ENCODE measurements at regions not wholly inside any gene's neighbourhood (a gene's known extent, or its start where the extent isn't known, plus 50 kb on each side); places are given as distances from the start of the nearest gene placed in this dataset.
"Not testable (repeated sequence)": the region's sequence is repeated elsewhere in the genome, so short reads cannot be mapped to it uniquely, and the experiment has no call there.

GRCh38 chr4:141346144-141346543 lies 125.4 kb downstream of the ZNF330 start:
- DNase-seq (ENCODE audit: low read depth), result peak; percentile 57

GRCh38 chr4:141347684-141348083 lies 127.0 kb downstream of the ZNF330 start:
- no peak for DNase-seq (ENCODE audit: low read depth)

GRCh38 chr4:141348125-141348524 lies 127.4 kb downstream of the ZNF330 start:
- no peak for DNase-seq (ENCODE audit: low read depth)

GRCh38 chr4:141348573-141348972 lies 127.9 kb downstream of the ZNF330 start:
- DNase-seq (ENCODE audit: low read depth), result no peak

GRCh38 chr4:141349236-141349635 lies 128.5 kb downstream of the ZNF330 start:
- DNase-seq (ENCODE audit: low read depth), result no peak

- peak; percentile 31 for DNase-seq (ENCODE audit: low read depth)
Observed at GRCh38 chr4:141350122-141350905, 129.6 kb downstream of the ZNF330 start.

- no peak for DNase-seq (ENCODE audit: low read depth)
Observed at GRCh38 chr4:141352331-141352730, 131.6 kb downstream of the ZNF330 start.

- no peak for DNase-seq (ENCODE audit: low read depth)
Observed at GRCh38 chr4:141352909-141353525, 132.3 kb downstream of the ZNF330 start.

GRCh38 chr4:141356321-141356962 lies 135.7 kb downstream of the ZNF330 start:
- no peak for DNase-seq (ENCODE audit: low read depth)

- DNase-seq (ENCODE audit: low read depth), result no peak
Observed at GRCh38 chr4:141356963-141357335, 136.3 kb downstream of the ZNF330 start.

GRCh38 chr4:141368241-141368640 lies 147.5 kb downstream of the ZNF330 start:
- not testable (repeated sequence) for DNase-seq (ENCODE audit: low read depth)

GRCh38 chr4:141371206-141371605 lies 150.5 kb downstream of the ZNF330 start:
- no peak for DNase-seq (ENCODE audit: low read depth)

GRCh38 chr4:141375855-141376254 lies 155.2 kb downstream of the ZNF330 start:
- DNase-seq (ENCODE audit: low read depth), result peak; percentile 49

- no peak for DNase-seq (ENCODE audit: low read depth)
Observed at GRCh38 chr4:141376769-141377168, 156.1 kb downstream of the ZNF330 start.

- DNase-seq (ENCODE audit: low read depth), result no peak
Observed at GRCh38 chr4:141387299-141387698, 166.6 kb downstream of the ZNF330 start.

- DNase-seq (ENCODE audit: low read depth), result no peak
Observed at GRCh38 chr4:141388481-141388880, 167.8 kb downstream of the ZNF330 start.

GRCh38 chr4:141389649-141390048 lies 169.0 kb downstream of the ZNF330 start:
- no peak for DNase-seq (ENCODE audit: low read depth)

GRCh38 chr4:141390571-141390970 lies 169.9 kb downstream of the ZNF330 start:
- DNase-seq (ENCODE audit: low read depth), result no peak

GRCh38 chr4:141391293-141391692 lies 170.6 kb downstream of the ZNF330 start:
- no peak for DNase-seq (ENCODE audit: low read depth)

GRCh38 chr4:141391771-141392170 lies 171.1 kb downstream of the ZNF330 start:
- DNase-seq (ENCODE audit: low read depth), result no peak

- DNase-seq (ENCODE audit: low read depth), result no peak
Observed at GRCh38 chr4:141395246-141395830, 174.6 kb downstream of the ZNF330 start.

GRCh38 chr4:141395919-141396318 lies 175.2 kb downstream of the ZNF330 start:
- no peak for DNase-seq (ENCODE audit: low read depth)

- no peak for DNase-seq (ENCODE audit: low read depth)
Observed at GRCh38 chr4:141402712-141403111, 182.0 kb downstream of the ZNF330 start.

Data from stromal cell of bone marrow (primary cell).